ENCODE measurements at regions not wholly inside any gene's neighbourhood (a gene's known extent, or its start where the extent isn't known, plus 50 kb on each side); places are given as distances from the start of the nearest gene placed in this dataset.

DNA sequence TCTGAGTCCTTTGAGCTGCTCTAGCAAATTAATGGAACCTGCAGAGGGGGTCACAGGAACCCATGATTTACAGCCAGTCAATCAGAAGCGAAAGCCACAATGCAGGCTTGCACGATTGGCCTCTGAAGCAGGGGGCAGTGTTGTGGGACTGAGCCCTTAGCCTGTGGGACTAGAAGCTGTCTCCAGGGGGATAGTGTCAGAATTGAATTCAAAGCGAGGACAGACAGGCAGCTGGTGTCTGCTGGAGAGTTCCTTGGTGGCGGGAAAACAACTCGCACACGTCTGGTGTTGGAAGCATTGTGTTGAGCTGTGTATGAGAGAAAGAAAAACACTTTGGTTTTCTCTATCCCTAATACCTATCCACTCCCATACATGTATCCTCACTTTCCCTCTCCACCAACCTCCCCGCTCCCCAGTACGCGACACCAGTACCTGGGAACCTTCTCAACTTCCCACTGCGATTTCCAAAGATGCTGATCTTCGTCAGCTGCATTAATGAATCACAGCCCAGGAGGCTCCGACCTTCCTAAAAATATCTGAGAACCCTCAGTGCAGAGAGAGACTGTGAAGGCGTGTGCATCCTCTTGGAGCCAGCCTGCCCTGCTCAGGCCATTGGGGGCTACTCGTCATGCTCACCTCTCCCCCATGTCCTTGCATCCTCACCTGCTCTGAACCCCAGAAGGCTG, 88.2 kb downstream of the HS1BP3 start:
- no peak for DNase-seq

DNA sequence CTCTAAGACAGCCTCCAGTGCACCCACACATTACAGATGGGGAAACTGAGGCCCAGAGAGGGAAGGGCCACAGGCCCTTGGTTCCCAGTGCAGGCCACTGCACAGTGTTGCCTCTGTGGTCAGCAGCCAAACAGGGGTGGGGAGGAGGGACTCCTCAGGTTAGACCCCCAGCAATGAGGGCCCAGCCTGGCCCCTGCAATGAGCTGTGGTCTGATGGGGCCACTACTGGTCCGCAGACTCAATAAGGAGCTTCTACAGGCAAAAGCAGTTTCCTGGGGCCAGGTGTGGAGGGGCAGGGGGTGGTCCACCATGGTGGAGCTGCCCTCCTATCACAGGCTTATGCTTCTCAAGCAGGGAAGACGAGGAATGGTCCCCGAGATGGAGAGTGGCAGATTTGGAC, 87.6 kb downstream of the HS1BP3 start:
- DNase-seq, result no peak

DNA sequence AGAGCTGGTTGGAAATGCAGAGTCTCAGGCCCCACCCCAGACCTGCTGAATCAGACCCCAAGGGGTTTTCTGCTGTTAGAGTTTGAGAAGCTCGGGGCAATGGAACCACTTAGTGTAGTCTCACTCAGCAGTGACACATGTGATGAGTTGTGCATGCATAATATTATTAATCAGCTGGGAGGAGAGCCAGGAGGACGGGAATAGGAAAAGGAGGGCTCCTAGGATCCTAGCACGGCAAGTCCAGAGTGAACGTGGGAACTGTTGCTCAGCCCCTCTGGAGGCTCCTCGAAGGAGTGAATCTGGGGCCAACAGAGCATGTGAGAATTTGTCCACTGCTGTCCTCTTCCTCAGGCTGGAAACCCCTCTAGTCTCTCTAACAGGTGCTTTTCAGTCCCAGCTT, 87.1 kb downstream of the HS1BP3 start:
- no peak for DNase-seq

DNA sequence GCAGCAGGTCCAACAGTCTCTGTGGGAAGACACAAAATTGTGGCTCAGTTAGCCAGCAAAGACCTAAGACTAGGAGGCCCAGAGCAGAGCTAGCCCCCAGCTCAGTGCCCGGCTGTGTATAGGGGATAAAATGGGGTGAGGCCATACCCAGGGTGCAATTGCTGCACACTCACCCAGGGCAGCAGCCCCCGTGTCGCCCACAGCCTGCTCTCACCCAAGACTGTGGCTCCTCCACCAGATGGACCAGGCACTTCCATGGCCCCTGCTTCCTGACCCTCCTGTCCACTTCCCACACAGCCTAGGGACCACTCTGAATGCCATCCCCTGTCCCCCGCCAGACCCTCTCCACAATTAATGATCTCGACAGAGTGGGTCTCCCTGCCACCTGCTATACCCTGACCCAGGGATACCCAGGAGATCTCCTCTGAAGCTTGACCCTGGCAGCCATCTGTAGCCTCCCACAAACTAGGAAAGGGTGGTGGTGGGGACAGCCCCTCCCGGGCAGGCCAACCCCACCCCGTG, 85.7 kb downstream of the HS1BP3 start:
- no peak for DNase-seq

DNA sequence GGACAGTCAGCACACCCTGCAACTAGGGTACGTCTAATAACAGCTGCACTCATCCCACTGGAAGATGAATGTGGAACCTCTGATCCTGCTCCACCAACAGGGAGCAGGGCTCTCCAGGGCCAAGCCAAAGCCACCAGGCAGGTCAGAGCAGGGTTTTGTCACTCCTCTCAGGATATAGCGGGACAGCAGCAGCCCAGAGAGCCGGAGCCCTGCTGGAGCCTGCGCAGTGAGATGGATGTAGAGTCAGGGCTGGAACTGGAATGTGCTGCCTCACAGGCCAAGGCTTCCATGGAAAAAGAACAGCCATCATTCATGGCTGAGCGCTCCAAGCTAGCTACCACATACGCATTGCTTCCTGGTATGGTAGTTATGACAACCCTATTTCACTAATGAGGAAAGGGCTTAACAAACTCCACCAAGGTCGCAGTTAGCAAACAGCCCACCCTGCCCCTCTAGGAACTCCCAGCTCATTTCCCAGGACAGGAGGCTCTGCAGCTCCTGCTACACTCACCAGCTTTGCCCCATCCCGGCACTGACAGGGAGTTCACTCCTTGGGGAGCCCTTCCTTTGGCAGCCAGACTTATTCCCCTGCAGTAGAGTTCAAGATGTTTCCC, 85.2 kb downstream of the HS1BP3 start:
- no peak for DNase-seq

DNA sequence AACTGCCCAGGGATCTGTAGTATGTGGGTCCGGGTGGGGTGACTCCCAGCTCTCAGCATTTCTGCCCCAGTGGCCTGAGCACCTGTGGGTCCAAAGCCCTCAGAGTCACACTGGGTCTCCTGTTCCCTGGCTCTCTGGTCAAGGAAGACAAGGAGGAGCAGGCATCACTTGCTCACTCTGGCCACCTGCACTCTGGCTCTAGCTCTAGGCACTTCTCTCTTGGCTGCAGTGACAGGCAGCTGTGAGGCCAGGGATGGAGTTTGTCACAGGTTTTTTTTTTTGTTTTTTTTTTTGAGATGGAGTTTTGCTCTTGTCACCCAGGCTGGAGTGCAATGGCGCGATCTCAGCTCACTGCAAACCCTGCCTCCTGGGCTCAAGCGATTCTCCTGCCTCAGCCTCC, 84.6 kb downstream of the HS1BP3 start:
- DNase-seq, result no peak

DNA sequence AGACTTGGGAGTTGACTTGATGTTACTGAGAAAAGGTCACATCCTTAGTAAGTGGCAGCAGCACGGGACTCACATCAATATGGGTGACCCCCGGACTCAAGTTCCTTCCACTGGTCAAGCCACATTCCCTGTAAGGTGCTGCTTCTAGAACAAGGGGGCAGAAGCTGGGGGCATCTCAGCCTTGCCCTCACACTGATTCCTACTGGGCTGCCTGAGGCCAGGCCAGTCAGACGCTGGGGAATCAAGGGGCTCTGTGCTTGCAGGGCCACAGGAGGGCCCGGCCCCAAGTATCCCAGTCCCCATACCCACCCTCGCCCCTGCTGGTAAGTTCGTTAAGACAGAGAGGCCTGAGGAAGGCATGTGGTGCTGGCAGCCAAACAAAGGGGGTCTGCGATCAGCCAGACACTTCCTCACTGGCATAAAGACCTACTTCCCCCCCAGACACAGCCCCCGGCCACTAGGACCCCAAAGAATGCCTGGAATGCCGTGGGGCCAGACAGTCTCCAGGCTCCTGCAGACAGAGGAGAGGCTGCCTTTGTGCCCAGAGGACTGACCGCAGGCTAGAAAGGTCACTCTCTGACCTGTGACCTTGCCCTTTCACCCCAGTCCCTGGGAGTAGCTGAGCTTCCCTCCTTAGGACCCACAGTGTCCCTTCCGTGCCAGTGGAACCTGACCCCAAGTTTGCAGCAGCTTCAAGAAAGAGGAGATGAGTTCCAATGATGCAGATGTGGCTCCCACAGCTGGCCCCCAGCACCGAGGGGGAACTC, 83.6 kb downstream of the HS1BP3 start:
- DNase-seq, result no peak
